Mammary epithelial cell (primary cell): ENCODE measurements at regions not wholly inside any gene's neighbourhood (a gene's known extent, or its start where the extent isn't known, plus 50 kb on each side); places are given as distances from the start of the nearest gene placed in this dataset.

Experiments
- EZH2 ChIP-seq: IDR thresholded peaks from 2 replicates; pipeline ENCODE4 v1.6.1; 2012; ENCODE audit warnings: low read length, inconsistent platforms, borderline replicate concordance
- TF ChIP-seq, protein P1 (sequence below), 2 donors: IDR thresholded peaks in 1 of 2; conservative IDR thresholded peaks in 1 of 2; 2 replicates each; pipeline ENCODE4 v1.5.1; 2011 to 2012; ENCODE audit warnings: inconsistent platforms in 2 of 2, low read length in 2 of 2, mild to moderate bottlenecking in 2 of 2, control low read depth in 1 of 2, low read depth in 1 of 2; ENCODE audit not compliant: insufficient read depth in 1 of 2; ENCODE audit errors: extremely low read depth in 1 of 2

DNA sequence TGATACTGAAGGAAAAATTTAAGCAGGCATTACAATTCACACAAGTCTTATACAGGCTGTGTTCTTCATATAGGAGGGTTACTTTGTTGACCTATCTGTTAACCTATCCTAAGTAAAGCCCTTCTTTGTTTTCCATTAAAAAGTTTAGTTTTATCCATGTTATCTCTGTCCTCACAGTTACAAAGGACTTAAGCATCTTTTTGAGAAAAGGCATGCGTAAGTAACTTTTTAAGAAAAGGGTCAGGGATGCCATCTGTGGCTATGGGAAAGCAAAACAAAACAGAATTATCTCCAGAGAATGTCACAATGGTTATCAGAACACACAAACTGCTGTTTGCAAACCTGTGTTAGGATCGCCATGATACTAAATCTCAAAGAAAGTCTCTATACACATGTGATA, 295.8 kb upstream of the MTPN start:
- TF ChIP-seq, protein P1, sequence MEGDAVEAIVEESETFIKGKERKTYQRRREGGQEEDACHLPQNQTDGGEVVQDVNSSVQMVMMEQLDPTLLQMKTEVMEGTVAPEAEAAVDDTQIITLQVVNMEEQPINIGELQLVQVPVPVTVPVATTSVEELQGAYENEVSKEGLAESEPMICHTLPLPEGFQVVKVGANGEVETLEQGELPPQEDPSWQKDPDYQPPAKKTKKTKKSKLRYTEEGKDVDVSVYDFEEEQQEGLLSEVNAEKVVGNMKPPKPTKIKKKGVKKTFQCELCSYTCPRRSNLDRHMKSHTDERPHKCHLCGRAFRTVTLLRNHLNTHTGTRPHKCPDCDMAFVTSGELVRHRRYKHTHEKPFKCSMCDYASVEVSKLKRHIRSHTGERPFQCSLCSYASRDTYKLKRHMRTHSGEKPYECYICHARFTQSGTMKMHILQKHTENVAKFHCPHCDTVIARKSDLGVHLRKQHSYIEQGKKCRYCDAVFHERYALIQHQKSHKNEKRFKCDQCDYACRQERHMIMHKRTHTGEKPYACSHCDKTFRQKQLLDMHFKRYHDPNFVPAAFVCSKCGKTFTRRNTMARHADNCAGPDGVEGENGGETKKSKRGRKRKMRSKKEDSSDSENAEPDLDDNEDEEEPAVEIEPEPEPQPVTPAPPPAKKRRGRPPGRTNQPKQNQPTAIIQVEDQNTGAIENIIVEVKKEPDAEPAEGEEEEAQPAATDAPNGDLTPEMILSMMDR (conservative IDR thresholded peaks at IDR 0.05 in 1 of 2, IDR thresholded peaks at IDR 0.05 in 1 of 2; ENCODE audit: extremely low read depth in 1 of 2, insufficient read depth in 1 of 2, low read depth in 1 of 2, low read length in 2 of 2), result no peak
- no peak for TF ChIP-seq EZH2
